Dedifferentiated amniotic fluid mesenchymal stem cell (primary cell): ENCODE measurements at regions not wholly inside any gene's neighbourhood (a gene's known extent, or its start where the extent isn't known, plus 50 kb on each side); places are given as distances from the start of the nearest gene placed in this dataset.
"Not testable (repeated sequence)": the region's sequence is repeated elsewhere in the genome, so short reads cannot be mapped to it uniquely, and the experiment has no call there.

ENCODE experiments used
- DNase-seq: peaks from one replicate; pipeline ENCODE4 v3.0.0-alpha.2; 2016; ENCODE audit errors: extremely low spot score

DNA sequence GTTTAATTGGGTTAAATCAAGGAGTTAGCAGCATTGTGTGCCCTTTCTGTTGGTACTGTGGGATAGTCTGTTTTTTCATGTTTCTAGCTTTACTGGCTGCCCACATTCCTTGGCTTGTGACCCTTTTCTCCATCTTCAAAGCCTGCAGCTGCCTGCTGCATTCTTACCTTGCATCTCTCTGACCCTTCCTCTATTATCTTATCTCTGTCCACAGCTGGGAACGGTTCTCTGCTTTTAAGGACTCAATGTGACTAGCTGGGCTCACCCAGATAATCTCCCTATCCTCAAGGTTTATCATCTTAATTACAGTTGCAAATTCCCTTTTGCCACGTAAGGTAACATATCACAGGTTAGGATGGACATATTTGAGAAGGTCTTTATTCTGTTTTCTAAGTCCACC, 199.7 kb downstream of the KCNS3 start:
- no peak for DNase-seq

DNA sequence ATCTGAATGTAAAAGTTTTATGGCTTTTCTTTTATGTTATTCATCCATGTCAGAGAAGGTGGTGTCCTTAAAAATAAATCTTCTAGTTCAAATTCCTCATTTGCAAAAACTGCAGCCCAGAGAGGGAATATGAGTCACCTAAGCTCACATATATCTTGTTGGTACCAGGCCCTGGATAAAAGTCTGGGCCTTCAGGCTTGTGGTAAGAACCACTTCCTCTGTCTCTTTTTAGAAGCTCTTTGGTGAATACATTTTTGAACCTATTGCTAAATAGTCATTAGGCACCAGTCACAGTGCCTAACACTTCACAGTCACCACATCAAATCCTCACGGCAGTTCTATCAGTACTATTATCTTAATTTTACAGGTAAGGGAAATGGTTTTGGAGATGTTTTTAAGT, 199.2 kb downstream of the KCNS3 start:
- DNase-seq, result peak; percentile 36

DNA sequence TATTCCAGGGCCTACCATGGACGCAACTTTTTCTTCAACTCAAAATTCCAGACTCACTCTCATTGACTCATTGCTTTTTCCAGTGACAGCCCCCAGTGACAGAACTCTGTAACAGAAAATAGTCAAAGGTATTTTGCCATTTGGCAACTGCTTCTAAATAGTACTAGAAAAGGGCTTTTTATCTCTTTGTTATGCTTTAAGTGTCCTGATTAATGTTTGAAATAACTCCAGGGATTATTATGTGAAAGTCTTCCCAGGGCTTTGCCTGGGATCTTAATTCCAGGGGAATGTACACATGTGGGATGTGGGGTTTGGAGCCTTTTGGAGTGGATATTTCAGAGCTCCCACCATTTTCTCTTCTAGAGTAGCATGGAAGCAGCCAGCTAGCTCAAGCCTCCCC, 198.8 kb downstream of the KCNS3 start:
- no peak for DNase-seq

DNA sequence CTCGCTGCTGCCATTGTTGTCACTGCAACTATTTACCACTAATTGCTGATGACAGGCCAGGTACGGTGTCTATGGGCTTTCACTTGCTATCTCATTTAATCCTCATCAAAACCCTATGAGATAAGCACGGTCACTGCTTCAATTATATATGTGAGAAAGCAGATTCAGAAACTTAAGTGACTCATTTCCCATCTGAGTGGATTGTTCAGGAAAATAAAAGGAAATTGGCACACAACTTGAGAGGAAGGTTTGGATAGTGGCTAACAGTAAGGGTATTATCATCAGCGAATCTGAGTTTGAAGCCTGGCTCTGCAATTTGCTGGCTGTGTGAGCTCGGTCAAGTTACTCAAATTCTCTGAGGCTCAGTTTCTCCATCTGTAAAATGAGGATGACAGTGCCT, 196.0 kb downstream of the KCNS3 start:
- DNase-seq, result no peak

DNA sequence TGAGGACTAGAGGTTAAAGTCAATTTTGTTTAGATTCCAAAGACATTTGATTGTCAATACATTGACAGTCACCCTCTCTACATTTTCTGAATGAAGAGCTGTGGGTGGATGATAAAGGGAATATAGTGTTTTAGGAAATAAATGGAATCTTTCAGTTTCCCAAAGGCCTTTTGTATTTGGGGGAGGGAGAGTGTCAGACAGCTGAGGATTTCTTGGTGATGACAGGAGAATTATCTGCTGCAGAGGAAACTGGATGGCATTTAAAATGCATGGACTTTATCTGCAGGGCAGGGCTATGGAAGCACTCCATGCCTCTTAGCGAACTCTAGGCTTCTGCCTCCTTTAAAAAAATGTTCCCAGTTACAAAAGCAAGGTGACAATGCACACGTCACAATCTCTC, 195.1 kb downstream of the KCNS3 start:
- DNase-seq, result no peak

DNA sequence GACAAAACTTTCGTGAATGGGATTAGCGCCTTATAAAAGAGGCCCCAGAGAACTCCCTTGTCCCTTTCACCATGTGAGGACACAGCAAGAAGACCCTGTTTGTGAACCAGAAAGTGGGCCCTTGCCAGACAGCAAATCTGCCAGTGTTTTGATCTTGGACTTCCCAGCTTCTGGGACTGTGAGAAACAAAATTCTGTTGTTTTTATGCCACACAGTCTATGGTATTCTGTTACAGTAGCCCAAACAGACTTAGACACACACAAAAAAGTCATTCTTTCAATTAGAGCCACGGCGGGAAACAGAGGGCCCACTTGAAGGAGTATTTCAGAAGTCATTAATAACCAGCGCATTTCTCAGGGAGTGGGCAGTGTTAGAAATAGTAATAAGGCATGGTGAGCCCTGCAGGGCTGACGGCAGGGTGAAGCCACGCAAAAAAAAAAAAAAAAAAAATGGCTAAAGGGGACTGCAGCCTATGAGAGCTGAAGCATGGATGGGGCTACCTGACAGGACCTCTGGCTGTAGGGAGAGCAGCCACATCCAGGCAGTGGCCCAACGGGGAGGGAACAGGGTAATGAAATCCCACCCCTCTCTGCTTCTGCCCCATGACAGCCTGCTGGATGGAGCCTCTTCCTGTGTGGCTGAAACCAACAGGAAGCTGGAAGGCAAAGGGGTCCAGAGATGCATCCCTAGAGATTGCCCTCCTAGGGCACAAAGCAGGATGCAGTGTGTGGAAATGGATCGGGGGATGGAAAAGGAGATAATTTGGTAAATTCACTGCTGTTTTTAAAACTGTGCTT, 189.3 kb downstream of the KCNS3 start:
- DNase-seq, result no peak

DNA sequence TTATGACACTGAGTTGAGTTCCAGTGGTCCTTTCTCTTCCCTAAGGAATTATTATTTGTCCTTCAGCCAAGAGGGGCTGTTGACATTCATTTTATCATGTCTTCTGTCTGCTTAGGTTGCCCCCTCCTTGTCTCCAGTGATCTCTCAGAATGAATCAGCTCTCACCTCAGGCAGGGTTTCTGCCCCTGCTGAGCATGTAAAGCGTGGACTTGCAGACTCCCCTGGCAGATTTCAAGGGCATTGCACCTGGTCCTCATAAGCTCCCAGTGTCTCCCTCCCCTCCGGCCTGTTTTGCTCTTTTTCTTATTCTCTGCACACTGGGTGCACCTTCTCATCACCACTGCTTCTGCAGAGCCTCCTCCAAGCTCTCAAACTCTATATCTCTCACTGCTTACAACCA, 188.4 kb downstream of the KCNS3 start:
- DNase-seq, result no peak

DNA sequence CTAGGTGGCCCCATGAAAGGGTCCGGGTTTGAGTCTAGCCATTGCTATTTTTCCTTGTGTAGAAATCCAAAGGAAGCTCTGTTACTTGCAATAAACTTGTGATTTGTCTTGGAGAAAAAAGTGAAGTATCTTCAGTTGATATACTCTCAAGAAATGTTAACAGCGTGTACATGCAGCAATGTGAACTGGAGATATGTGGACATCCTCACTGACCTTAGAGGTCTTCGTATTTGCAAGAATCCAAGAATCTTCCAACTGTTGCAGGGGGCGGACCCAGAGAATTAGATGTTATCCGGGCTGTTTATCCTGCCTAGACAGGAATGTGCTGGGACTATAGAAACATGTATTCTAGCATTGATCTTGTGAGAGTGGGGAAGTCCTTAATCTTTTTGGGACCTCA, 187.6 kb downstream of the KCNS3 start:
- no peak for DNase-seq

DNA sequence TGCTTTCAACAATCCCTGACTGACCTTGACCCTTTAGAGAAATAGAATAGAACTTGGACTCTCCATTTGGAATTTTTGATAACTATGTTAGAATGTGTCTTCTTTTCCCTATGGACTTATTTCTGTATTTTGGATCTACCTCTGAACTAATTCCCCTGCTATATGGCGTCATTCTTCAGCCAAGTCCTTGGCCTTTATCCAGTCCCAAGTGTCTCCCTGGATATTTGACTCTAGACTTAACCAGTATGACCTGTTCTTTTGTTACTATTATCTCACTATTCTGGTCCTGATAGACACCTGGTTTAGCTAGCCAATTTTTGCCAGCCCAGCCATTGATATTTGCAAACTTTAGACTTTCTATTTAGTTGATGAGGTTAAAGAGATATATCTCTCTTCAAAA, 186.8 kb downstream of the KCNS3 start:
- DNase-seq, result no peak

DNA sequence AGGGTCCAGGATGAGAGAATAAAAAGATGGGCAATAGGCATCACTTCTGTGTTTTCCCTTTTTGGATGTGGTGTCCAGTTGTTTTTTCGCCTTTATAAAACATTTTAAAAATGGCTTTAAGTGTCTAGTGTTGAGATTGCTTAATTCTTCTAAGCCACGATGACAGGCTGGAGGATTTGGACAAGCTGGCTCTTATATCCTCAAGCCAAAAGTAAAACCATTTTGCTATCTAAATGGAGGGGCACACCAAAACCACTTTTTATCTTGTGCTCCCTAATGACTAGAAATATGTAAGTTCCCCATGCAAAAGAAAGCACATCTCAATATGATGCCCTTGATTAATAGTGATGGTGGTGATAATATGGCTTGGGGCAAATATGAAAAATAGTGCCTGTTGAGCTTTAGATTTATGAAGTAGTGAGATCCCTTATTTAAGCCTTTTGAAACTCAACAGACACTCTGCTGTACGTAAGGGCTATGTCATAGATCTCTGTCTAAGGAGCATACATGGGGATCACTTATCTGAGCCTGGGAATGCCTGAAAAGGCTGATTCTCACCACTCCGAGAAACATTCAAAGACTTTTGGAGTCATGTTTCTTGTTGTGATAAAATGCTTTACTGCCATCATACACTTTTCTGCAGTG, 185.5 kb downstream of the KCNS3 start:
- no peak for DNase-seq

DNA sequence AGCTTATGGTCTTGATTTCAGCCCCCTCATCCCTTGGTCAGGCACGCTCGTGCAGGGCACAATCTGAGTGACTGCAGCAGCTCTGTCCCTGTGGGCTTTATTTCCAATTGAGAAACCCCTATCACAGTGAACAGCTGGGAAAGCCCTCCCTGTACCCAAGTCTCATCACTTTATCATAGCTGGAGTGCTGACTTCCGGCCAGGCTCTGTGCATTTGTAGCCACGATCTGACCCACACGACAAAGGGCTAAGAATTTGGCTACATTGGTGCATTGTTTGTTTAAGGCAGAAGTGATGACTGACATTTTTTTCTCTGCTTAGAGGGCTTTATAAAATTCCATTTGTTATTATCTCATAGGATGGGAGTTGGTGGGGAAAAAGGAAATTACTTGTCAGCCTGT, 184.4 kb downstream of the KCNS3 start:
- no peak for DNase-seq

DNA sequence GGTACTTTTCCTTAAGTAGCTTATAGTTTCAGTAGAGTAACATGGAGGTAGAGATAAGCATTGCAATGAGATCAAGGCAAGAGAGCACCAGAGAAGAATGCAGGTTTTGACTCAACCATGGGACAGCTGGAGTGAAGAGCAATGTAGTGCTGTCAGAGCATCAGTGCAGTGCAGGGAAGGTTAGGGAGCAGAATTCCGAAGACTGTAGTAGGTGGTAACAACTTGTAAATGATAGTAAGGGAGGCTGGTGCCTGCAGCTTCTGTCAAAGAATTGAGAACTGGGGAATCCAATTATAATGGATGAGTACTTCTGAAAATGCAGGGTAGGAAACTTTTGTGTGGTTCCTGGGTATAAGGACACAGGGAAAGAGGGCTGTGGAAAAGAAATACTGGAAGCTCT, 183.2 kb downstream of the KCNS3 start:
- DNase-seq, result no peak

DNA sequence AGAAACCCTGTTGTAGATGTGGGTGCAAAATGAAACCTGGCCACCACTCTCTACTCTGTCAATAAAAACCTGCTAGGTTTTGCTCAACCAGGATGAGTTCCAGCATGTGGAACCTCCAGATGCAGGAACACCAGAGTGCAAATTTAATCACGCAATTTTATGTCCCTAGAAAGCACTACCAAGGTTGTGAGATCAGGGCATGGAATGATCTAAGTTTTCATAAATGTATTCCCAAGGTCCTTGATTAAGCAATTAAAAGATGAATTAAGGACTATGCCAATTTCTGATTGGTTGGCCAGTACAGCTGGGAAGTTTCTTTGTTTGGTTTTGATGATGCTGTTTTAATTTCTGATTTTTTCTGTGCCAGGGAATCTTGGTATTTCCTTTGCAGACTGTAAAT, 179.2 kb downstream of the KCNS3 start:
- DNase-seq, result no peak

DNA sequence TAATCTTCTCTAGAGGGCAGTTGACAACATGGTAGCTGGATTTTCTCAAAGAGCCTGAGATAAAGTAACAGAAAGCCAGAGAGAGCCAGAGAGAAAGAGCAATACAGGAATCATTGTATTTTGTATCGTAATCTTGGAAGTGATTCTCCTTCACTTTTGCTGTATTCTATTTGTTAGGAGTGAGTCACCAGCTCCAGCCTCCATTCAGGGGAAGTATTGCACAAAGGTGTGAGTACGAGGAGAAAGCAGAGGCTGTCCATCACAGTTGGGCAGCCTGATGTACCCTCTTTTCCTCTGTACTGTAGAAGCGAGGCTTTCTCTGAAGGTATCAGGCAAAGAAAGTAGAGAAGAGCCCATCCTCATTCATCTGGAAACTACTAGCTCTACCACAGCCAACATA, 176.8 kb downstream of the KCNS3 start:
- no peak for DNase-seq

DNA sequence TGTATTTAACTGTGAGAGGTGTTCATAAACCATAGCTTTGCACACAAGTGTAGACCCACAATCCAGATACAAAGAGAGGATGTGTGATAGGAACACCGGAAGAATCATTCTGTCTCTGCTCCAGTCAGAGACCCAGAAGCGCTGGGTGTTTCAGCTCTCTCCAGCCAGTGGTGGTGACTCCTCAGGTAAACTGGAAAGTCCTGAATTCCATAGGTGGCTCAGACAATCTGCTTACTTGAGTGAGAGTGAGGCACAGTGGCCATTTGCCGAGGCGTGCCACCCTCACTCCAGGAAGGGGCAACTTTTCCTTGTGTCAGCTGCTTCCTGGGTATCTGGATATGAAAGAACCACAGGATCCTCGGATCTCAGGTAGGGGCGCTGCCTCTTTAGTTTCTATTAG, 171.5 kb downstream of the KCNS3 start:
- DNase-seq, result no peak

DNA sequence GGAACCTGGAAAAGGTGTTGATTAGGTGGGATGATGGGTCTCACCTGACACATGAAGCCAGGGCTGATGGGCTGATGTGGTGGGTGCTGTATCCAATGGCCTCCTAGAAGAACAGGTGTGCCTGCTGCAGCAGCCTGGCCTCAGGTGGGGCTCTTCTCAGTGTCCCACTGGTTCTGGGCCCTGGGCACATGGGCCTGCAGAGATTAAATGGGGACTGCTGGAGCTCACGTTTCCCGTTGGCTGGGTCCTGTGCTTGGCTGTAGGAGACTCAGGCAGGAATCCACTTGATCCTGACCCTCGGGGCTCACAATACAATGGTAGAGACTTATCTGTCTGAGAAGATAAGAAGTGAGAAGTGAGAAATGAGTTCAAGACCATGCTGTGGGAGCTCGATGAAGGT, 170.9 kb downstream of the KCNS3 start:
- DNase-seq, result no peak

DNA sequence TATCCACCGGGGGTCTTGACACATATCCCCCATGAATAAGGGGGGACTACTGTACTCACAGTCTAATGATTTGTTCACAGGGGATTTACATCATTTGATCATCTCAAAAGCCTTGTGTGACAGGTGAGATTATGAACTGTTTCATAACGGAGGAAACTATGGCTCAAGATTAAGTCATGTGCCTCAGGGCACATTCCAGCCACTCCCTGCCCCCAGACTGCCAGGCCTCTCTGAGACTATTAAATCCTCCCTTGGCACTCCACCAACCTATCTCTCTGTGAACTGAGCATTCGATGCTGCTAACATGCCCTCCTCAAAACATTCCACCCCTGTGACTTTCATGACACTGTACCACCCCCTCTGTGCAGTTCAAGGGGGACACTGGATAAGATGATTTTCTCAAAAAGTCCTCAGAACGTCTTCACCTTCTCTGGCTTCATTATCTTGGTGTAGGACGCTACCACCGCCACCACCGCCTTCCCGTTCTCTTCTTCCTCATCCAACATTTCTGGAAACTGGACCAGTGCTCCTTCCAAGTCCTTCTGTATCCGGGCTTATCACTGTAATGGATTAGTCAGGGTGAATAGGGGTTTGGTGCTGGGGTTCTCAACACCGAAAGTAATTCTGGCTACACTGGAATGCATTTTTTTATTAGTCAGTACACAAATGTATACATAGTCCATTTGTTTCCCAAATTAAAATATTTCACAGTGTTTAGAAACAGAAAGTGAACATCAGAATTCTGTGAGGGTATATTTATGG, 169.6 kb downstream of the KCNS3 start:
- DNase-seq, result peak; percentile 85

DNA sequence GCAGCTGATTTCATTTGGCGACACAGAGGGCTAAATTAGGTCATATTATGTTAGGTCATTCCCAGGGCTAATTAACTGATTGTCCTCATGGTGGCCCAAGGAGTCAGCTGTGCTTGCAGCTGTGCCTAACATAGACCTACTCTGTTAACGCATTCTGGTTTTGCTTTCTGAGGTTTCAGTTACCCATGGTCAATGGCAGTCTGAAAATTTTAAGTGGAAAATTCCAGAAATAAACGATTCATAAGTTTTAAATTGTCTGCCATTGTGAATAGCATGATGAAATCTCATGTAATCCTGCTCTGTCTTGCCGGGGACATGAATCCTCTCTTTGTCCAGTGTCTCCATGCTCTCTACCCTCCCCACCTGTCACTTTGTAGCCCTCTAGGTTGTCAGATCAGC, 168.7 kb downstream of the KCNS3 start:
- peak; percentile 25 for DNase-seq

DNA sequence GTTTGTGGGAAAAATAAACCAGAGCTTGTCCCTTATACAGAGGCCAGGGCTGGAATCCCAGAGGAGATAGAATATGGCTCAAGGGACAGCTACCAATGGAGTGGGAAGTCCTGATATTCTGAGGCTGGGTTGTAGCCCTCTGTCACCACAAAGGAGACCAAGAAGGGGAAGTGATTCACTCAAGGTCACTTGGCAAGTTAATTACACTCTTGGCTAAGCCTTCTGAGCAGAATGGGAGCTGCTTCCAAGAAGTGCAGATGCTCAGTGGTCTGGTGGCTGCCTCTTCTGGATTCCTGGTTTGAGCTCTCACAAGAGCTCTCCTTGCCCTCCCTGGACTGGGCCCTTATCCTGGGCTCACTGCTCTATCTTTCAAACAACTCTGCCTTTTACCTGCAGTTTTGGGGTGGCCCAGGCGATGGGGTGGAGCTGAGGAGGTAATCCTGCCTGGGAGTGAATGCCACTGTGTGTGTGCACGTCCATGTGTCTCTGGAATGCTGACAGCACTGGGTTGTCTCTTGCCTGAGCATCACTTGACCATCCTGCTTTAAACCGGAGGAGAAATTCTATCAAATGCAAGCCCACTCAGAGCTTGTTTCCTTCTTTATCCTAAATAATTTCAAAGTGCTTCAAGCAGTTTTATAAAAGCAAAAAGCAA, 168.2 kb downstream of the KCNS3 start:
- DNase-seq, result no peak

DNA sequence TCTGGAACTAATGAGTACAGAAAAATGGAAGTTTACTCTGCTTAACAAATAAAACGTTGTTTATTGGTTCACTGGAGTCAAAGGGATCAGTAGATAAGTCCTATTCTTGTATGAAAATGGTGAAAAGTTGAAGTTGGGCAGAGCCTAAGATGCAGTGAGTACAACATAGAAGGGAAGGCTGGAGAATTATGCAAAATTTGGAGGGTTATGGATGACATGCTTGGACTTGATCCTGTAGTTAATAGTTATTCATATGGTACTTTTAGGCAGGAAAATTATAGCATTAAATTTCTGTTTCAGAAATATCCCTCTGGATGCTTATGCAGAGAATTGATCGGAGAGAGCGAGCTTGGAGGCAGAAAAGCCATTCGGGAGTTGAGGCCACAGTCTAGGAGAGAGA, 167.6 kb downstream of the KCNS3 start:
- DNase-seq, result no peak

DNA sequence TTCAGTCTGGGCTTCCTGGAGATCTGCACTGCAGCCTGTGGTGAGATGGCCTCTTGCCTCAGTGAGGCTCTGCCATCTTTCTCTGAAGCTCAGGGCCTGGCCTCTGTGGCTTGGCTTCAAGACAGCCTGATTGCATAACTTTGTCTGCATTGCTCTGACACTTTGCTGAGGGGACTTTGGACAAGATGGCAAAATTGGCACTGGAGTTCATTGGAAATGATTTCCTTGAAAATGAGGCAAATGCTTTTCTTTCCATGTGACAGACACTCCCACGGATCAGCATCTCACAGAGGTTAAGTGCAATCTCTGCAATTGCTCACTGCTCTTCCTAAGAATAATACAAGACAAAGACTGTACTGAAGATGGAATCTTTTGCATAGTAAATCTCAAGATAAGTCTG, 166.8 kb downstream of the KCNS3 start:
- no peak for DNase-seq

DNA sequence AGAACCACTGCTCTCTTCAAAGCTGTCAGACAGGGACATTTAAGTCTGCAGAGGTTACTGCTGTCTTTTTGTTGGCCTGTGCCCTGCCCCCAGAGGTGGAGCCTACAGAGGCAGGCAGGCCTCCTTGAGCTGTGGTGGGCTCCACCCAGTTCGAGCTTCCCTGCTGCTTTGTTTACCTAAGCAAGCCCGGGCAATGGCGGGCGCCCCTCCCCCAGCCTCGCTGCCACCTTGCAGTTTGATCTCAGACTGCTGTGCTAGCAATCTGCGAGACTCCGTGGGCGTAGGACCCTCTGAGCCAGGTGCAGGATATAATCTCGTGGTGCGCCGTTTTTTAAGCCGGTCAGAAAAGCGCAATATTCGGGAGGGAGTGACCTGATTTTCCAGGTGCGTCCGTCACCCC, 138.9 kb downstream of the KCNS3 start:
- DNase-seq, result not testable (repeated sequence)
